ENCODE measurements at regions not wholly inside any gene's neighbourhood (a gene's known extent, or its start where the extent isn't known, plus 50 kb on each side); places are given as distances from the start of the nearest gene placed in this dataset.

GRCh38 chr11:70579316-70579955, 181.1 kb downstream of the CTTN start (continued):
- TF ChIP-seq REST (IDR thresholded peaks at IDR 0.05): no peak

GRCh38 chr11:70580036-70580805, 181.9 kb downstream of the CTTN start:
- Histone ChIP-seq H3K4me3 (ENCODE audit: low read depth in 1 of 3, low read length in 3 of 3) (no peak overlapping the region), H3K9me3 (ENCODE audit: control insufficient read depth in 4 of 4, low read length in 3 of 4) (no peaks in the 10 kb centered on the region), H3K36me3 (ENCODE audit: control insufficient read depth in 4 of 4, insufficient read depth in 3 of 4, low read depth in 1 of 4, low read length in 3 of 4) (no peaks in the 10 kb centered on the region), H3K4me1 (ENCODE audit: control insufficient read depth in 4 of 4, insufficient read depth in 4 of 4, low read length in 3 of 4) (peaks cover 3 to 9% (median 7%) of the 10 kb centered on the region in 4 donors), H3K27ac (ENCODE audit: low read depth in 1 of 2, low read length in 2 of 2) (no peak overlapping the region), H3K9ac (ENCODE audit: low read depth in 1 of 2, low read length in 2 of 2) (no peak overlapping the region), H3K27me3 (ENCODE audit: control insufficient read depth in 4 of 4, insufficient read depth in 4 of 4, low read length in 3 of 4) (no peaks in the 10 kb centered on the region)
- TF ChIP-seq REST (IDR thresholded peaks at IDR 0.05) (peak; percentile 97), HNF4G (IDR thresholded peaks at IDR 0.05) (no peak)
- DNase-seq (ENCODE audit: low spot score): no peak
- 76% methylated on average over 25 of the region's 25 CpGs for whole genome bisulfite sequencing

GRCh38 chr11:70581991-70582885, 183.9 kb downstream of the CTTN start:
- H3K27me3 ChIP-seq (ENCODE audit: control insufficient read depth in 4 of 4, insufficient read depth in 4 of 4, low read length in 3 of 4): no peaks in the 10 kb centered on the region
- H3K27ac ChIP-seq (ENCODE audit: low read depth in 1 of 2, low read length in 2 of 2): no peak overlapping the region
- H3K4me3 ChIP-seq (ENCODE audit: low read depth in 1 of 3, low read length in 3 of 3): no peak overlapping the region
- DNase-seq (ENCODE audit: low spot score): no peak
- H3K36me3 ChIP-seq (ENCODE audit: control insufficient read depth in 4 of 4, insufficient read depth in 3 of 4, low read depth in 1 of 4, low read length in 3 of 4): no peaks in the 10 kb centered on the region
- peaks cover 0 to 3% (median 0%) of the 10 kb centered on the region in 4 donors for H3K4me1 ChIP-seq (ENCODE audit: control insufficient read depth in 4 of 4, insufficient read depth in 4 of 4, low read length in 3 of 4)
- 94% methylated on average over 25 of the region's 25 CpGs for WGBS
- H3K9ac ChIP-seq (ENCODE audit: low read depth in 1 of 2, low read length in 2 of 2): no peak overlapping the region
- no peaks in the 10 kb centered on the region for H3K9me3 ChIP-seq (ENCODE audit: control insufficient read depth in 4 of 4, low read length in 3 of 4)
- no peak for TF ChIP-seq FOXA2 (IDR thresholded peaks at IDR 0.05)
- no peak for TF ChIP-seq TAF1 (conservative IDR thresholded peaks at IDR 0.05)
- no peak for TF ChIP-seq ZBTB33 (IDR thresholded peaks at IDR 0.05)
- no peak for TF ChIP-seq ATF3 (IDR thresholded peaks at IDR 0.05)
- TF ChIP-seq RXRA (IDR thresholded peaks at IDR 0.05): no peak
- TF ChIP-seq SP1 (IDR thresholded peaks at IDR 0.05): no peak
- no peak for TF ChIP-seq FOXA1 (IDR thresholded peaks at IDR 0.05)
- no peak for TF ChIP-seq JUND (IDR thresholded peaks at IDR 0.05)
- no peak for TF ChIP-seq HNF4A (conservative IDR thresholded peaks at IDR 0.05)
- no peak for TF ChIP-seq REST (IDR thresholded peaks at IDR 0.05)
- no peak for TF ChIP-seq HNF4G (IDR thresholded peaks at IDR 0.05)
- TF ChIP-seq MAX (IDR thresholded peaks at IDR 0.05): no peak
- no peak for TF ChIP-seq RAD21 (IDR thresholded peaks at IDR 0.05)

Data from liver (tissue), 7 donors.